Keratinocyte (primary cell): ENCODE measurements at regions not wholly inside any gene's neighbourhood (a gene's known extent, or its start where the extent isn't known, plus 50 kb on each side); places are given as distances from the start of the nearest gene placed in this dataset.

ENCODE experiments used
- DNase-seq: peaks from one replicate; pipeline ENCODE4 v3.0.0-alpha.2; 2011; ENCODE audit warnings: low read depth, missing footprints, low spot score
- FAIRE-seq: peaks from 2 replicates; lab custom pipeline; 2011; peaks lifted over from hg19 to GRCh38; lab: Jason Lieb, UNC
- H2AFZ ChIP-seq: 2 replicates; pipeline ENCODE4 v1.6.0; 2012; ENCODE audit warnings: low read length, control low read depth, inconsistent platforms; ENCODE audit not compliant: control insufficient read depth
- H3K27ac ChIP-seq: 2 replicates; pipeline ENCODE4 v1.5.1; 2011; ENCODE audit warnings: low read length; ENCODE audit not compliant: control insufficient read depth, insufficient read depth
- H3K27me3 ChIP-seq: 3 replicates; pipeline ENCODE4 v1.6.0; 2011; ENCODE audit warnings: low read length; ENCODE audit not compliant: control insufficient read depth, insufficient read depth; ENCODE audit errors: extremely low read depth
- H3K36me3 ChIP-seq, 2 experiments: 2 replicates in 1 of 2; 3 replicates in 1 of 2; pipeline ENCODE4 v1.5.1; 2011; ENCODE audit warnings: low read length in 2 of 2, mild to moderate bottlenecking in 1 of 2; ENCODE audit not compliant: control insufficient read depth in 2 of 2, insufficient read depth in 2 of 2; ENCODE audit errors: extremely low read depth in 1 of 2
- H3K4me1 ChIP-seq: 3 replicates; pipeline ENCODE4 v1.5.1; 2011; ENCODE audit warnings: low read length; ENCODE audit not compliant: control insufficient read depth, insufficient read depth; ENCODE audit errors: extremely low read depth
- H3K4me2 ChIP-seq: 3 replicates; pipeline ENCODE4 v1.6.0; 2011; ENCODE audit warnings: low read depth, low read length; ENCODE audit not compliant: control insufficient read depth, insufficient read depth; ENCODE audit errors: extremely low read depth
- H3K4me3 ChIP-seq, 3 experiments: fragments of 200-600 bp in 1 of 3; sonication (generic) in 1 of 3; 2 replicates in 2 of 3; 3 replicates in 1 of 3; pipeline ENCODE4 v1.5.1; 2011 to 2016; ENCODE audit warnings: low read length in 3 of 3, mild to moderate bottlenecking in 3 of 3, control low read depth in 2 of 3, inconsistent platforms in 1 of 3, low read depth in 1 of 3, mixed read lengths in 1 of 3, mixed run types in 1 of 3, moderate library complexity in 1 of 3; ENCODE audit not compliant: control insufficient read depth in 2 of 3, insufficient read depth in 2 of 3; ENCODE audit errors: extremely low read depth in 1 of 3
- H3K79me2 ChIP-seq: 2 replicates; pipeline ENCODE4 v1.6.0; 2012; ENCODE audit warnings: low read length; ENCODE audit not compliant: control insufficient read depth, insufficient read depth
- H3K9ac ChIP-seq: 3 replicates; pipeline ENCODE4 v1.6.0; 2011; ENCODE audit warnings: low read length; ENCODE audit not compliant: control insufficient read depth, insufficient read depth; ENCODE audit errors: extremely low read depth
- H3K9me1 ChIP-seq: 3 replicates; pipeline ENCODE4 v1.6.0; 2011; ENCODE audit warnings: low read length; ENCODE audit not compliant: control insufficient read depth, insufficient read depth; ENCODE audit errors: extremely low read depth
- H3K9me3 ChIP-seq: 2 replicates; pipeline ENCODE4 v1.5.1; 2012; ENCODE audit warnings: low read depth, low read length; ENCODE audit not compliant: control insufficient read depth
- H4K20me1 ChIP-seq: 3 replicates; pipeline ENCODE4 v1.6.0; 2011; ENCODE audit warnings: low read length; ENCODE audit not compliant: control insufficient read depth, insufficient read depth; ENCODE audit errors: extremely low read depth
- EZH2 ChIP-seq: IDR thresholded peaks from one replicate; pipeline ENCODE4 v1.6.1; 2012; ENCODE audit warnings: inconsistent platforms, mild to moderate bottlenecking, low read length, moderate library complexity
- dilution Hi-C: fragments of 300-500 bp; cut with MboI; formaldehyde crosslinking; loops from one replicate; pipeline ENCODE4 v1.7.0; 2020; ENCODE audit warnings: low sequenced_read_pairs; ENCODE audit not compliant: extremely low pct_ligation_motif_present
- TF ChIP-seq, protein P1 (sequence below), 3 experiments: IDR thresholded peaks in 1 of 3; conservative IDR thresholded peaks in 1 of 3; optimal IDR thresholded peaks in 1 of 3; 2 replicates in 2 of 3; 3 replicates in 1 of 3; pipeline versions ENCODE3 to v1.5.1; 2011; ENCODE audit warnings: low read length in 3 of 3, mild to moderate bottlenecking in 3 of 3, moderate library complexity in 2 of 3, control low read depth in 1 of 3, inconsistent platforms in 1 of 3; ENCODE audit not compliant: insufficient read depth in 2 of 3; ENCODE audit errors: extremely low read depth in 1 of 3

DNA sequence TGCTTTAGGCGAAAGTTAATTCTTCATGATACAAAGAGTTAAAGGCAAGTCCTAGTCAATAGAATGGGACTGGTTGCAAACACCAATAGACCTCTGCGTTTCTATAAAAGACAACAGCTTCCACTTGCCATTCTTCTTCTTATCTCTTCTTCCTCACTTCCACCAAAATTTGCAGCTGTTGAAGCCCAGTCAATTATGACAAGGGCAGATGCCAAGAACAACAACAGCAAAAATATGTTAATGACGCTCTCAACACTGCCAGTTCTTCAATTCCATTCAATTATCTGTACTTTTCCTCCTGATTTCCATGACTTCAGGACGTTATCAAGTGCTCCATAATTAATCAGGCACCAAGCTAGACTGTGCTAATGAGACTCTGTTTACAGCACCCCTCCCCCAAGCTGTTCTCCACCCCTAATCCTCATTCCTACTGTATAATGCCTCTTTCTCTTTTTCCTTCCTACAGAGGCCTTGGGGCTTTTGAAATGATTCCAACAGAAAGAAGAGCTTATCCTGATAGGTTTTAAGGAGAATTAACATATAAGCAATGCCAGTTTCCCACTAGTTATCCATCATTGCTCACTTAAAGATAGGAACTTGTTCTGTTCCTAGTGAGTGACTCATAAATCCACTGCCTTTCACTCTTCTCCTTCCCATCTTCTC is 1160.5 kb downstream of the IGSF11 start:
- FAIRE-seq (no peak), DNase-seq (no peak)
- no peaks in the 10 kb centered on the region for H3K27me3 ChIP-seq
- no peaks in the 10 kb centered on the region for H3K4me1 ChIP-seq
- H3K4me3 ChIP-seq = no peak overlapping the region
- no peak overlapping the region for H3K27ac ChIP-seq
- H3K4me2 ChIP-seq = no peak overlapping the region
- no peaks in the 10 kb centered on the region for H4K20me1 ChIP-seq
- H2AFZ ChIP-seq = no peak overlapping the region
- H3K9ac ChIP-seq = no peak overlapping the region
- TF ChIP-seq, protein P1, sequence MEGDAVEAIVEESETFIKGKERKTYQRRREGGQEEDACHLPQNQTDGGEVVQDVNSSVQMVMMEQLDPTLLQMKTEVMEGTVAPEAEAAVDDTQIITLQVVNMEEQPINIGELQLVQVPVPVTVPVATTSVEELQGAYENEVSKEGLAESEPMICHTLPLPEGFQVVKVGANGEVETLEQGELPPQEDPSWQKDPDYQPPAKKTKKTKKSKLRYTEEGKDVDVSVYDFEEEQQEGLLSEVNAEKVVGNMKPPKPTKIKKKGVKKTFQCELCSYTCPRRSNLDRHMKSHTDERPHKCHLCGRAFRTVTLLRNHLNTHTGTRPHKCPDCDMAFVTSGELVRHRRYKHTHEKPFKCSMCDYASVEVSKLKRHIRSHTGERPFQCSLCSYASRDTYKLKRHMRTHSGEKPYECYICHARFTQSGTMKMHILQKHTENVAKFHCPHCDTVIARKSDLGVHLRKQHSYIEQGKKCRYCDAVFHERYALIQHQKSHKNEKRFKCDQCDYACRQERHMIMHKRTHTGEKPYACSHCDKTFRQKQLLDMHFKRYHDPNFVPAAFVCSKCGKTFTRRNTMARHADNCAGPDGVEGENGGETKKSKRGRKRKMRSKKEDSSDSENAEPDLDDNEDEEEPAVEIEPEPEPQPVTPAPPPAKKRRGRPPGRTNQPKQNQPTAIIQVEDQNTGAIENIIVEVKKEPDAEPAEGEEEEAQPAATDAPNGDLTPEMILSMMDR (optimal IDR thresholded peaks at IDR 0.05 in 1 of 3, IDR thresholded peaks at IDR 0.05 in 1 of 3, conservative IDR thresholded peaks at IDR 0.05 in 1 of 3; ENCODE audit: extremely low read depth in 1 of 3, insufficient read depth in 2 of 3, low read length in 3 of 3) = no peak
- no peak for TF ChIP-seq EZH2
- dilution Hi-C loops = no loop called here
- no peaks in the 10 kb centered on the region for H3K79me2 ChIP-seq
- no peaks in the 10 kb centered on the region for H3K9me3 ChIP-seq
- no peaks in the 10 kb centered on the region for H3K9me1 ChIP-seq
- H3K36me3 ChIP-seq = no peaks in the 10 kb centered on the region

DNA sequence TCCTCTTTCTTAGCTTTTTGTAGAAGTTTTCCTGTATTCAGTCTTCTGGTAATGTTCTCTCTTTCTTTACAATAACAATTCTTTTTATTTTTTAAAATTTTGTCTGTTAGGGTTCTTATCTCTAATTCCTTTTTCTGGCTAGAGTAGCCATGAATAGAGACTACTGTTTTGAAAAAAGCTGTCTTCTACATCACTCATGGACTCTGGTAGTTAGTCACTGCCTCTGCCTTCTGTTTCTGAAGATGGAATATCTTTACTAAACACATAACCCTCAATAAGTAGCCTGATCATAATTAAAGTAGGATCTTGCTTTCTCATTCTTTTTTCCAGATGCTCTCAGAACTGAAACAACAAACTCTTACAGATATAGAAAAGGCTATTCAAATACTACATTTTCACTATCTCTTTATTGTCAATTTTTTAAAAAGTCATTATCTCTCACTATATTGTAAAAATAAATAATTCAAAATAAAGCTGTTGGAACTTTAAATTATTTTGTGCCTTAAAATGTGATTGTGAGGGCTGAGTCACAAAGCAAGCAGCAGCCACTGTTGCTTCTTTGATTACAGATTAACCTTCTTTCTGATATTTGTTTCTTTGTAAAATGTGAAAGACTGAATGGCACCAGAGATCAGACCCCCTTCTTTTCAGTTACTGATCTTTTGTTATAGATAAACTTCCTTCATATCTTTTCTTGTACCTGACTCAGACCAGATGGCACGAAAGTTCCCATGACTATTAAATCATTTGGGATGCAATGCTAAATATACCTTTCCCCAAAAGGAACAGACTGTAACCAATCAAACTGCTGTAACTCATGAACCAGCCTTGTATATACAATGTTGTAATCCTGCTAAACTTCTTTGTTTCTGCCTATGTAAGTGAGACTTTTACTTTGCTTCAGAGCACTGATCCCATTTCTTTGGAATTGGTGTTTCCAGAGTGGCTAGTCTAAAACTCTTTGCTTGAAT is 1159.5 kb downstream of the IGSF11 start:
- Histone ChIP-seq H3K27ac (no peak overlapping the region), H3K4me3 (no peak overlapping the region), H3K9me3 (no peaks in the 10 kb centered on the region), H3K9ac (no peak overlapping the region), H4K20me1 (no peaks in the 10 kb centered on the region), H2AFZ (no peak overlapping the region), H3K9me1 (no peaks in the 10 kb centered on the region), H3K4me1 (no peaks in the 10 kb centered on the region), H3K4me2 (no peak overlapping the region), H3K79me2 (no peaks in the 10 kb centered on the region), H3K36me3 (no peaks in the 10 kb centered on the region), H3K27me3 (no peaks in the 10 kb centered on the region)
- DNase-seq (no peak), FAIRE-seq (no peak)
- dilution Hi-C loops = no loop called here
- TF ChIP-seq, protein P1 (optimal IDR thresholded peaks at IDR 0.05 in 1 of 3, IDR thresholded peaks at IDR 0.05 in 1 of 3, conservative IDR thresholded peaks at IDR 0.05 in 1 of 3; ENCODE audit: extremely low read depth in 1 of 3, insufficient read depth in 2 of 3, low read length in 3 of 3) = no peak
- no peak for TF ChIP-seq EZH2
